Gastrocnemius medialis (tissue), 4 donors: ENCODE measurements at regions not wholly inside any gene's neighbourhood (a gene's known extent, or its start where the extent isn't known, plus 50 kb on each side); places are given as distances from the start of the nearest gene placed in this dataset.

ENCODE experiments used
- ATAC-seq, 2 donors: fragments of 150-250 bp; one replicate each; pipeline ENCODE4 v1.9.1; 2016
- DNase-seq, 2 donors: peaks; one replicate each; pipeline ENCODE4 v3.0.0-alpha.2; 2019
- H3K27ac ChIP-seq, 4 donors: fragments of 200-600 bp; sonication (generic); 1 replicate in 1 of 4; 2 replicates in 3 of 4; pipeline ENCODE4 v1.5.1; 2016 to 2018; ENCODE audit warnings: mild to moderate bottlenecking in 2 of 4, moderate library complexity in 1 of 4
- H3K27me3 ChIP-seq, 3 donors: fragments of 200-600 bp; sonication (generic) in 2 of 3; 1 replicate in 1 of 3; 2 replicates in 2 of 3; pipeline versions ENCODE4 v1.5.1 to v1.6.0; 2016 to 2019; ENCODE audit warnings: mild to moderate bottlenecking in 1 of 3, moderate library complexity in 1 of 3
- H3K36me3 ChIP-seq, 2 donors: fragments of 200-600 bp; sonication (generic) in 1 of 2; one replicate each; pipeline ENCODE4 v1.5.1; 2017 to 2018
- H3K4me1 ChIP-seq, 2 donors: fragments of 200-600 bp; sonication (generic) in 1 of 2; one replicate each; pipeline ENCODE4 v1.5.1; 2016 to 2017; ENCODE audit warnings: mild to moderate bottlenecking in 2 of 2
- H3K4me3 ChIP-seq, 4 donors: fragments of 200-600 bp; sonication (generic) in 3 of 4; 1 replicate in 1 of 4; 2 replicates in 3 of 4; pipeline ENCODE4 v1.5.1; 2016 to 2019; ENCODE audit warnings: mild to moderate bottlenecking in 2 of 4
- H3K9me3 ChIP-seq, 3 donors: fragments of 200-600 bp; sonication (generic) in 2 of 3; 1 replicate in 1 of 3; 2 replicates in 2 of 3; pipeline ENCODE4 v1.5.1; 2016 to 2019
- CTCF ChIP-seq, 5 experiments: fragments of 450-650 bp in 3 of 5; fragments of 200-600 bp in 2 of 5; sonication (generic) in 2 of 5; IDR thresholded peaks in 4 of 5; conservative IDR thresholded peaks in 1 of 5; 1 replicate in 4 of 5; 2 replicates in 1 of 5; pipeline ENCODE4 v1.5.1; 2016 to 2019; ENCODE audit warnings: antibody characterized with exemption in 5 of 5, mild to moderate bottlenecking in 3 of 5, moderate library complexity in 3 of 5
- POLR2A ChIP-seq, 2 donors: fragments of 450-650 bp; IDR thresholded peaks; one replicate each; pipeline ENCODE4 v1.6.1; 2017; ENCODE audit warnings: antibody characterized with exemption in 2 of 2, mild to moderate bottlenecking in 2 of 2, moderate library complexity in 2 of 2
- in situ Hi-C, 4 donors: fragments of 200-750 bp; cut with MboI; loops; one replicate each; pipeline versions ENCODE4 v1.15.0 to v1.8.0; 2017; ENCODE audit warnings: low sequenced_read_pairs in 4 of 4
- intact Hi-C: fragments of 100-400 bp; cut with DNase I; formaldehyde crosslinking; loops from one replicate; pipeline ENCODE4 v1.15.1; 2023; ENCODE audit warnings: low total_unique reads

GRCh38 chr6:168826726-168827585, 386.0 kb downstream of the SMOC2 start:
- DNase-seq: no peak
- ATAC-seq: no peak

GRCh38 chr6:168826078-168826390, 385.1 kb downstream of the SMOC2 start:
- TF ChIP-seq CTCF (IDR thresholded peaks at IDR 0.05 in 4 of 5, conservative IDR thresholded peaks at IDR 0.05 in 1 of 5) (no peak), POLR2A (IDR thresholded peaks at IDR 0.05) (no peak)
- H3K27me3 ChIP-seq: peaks cover 0 to 5% (median 0%) of the 10 kb centered on the region in 3 donors
- intact Hi-C loops: no loop called here
- H3K27ac ChIP-seq: no peak overlapping the region
- H3K4me3 ChIP-seq: no peak overlapping the region
- DNase-seq: no peak
- no peak for ATAC-seq
- in situ Hi-C loops: no loop called here
- no peaks in the 10 kb centered on the region for H3K36me3 ChIP-seq
- no peaks in the 10 kb centered on the region for H3K4me1 ChIP-seq
- no peaks in the 10 kb centered on the region for H3K9me3 ChIP-seq

More at GRCh38 chr6:168826726-168827585, 386.0 kb downstream of the SMOC2 start:
- in situ Hi-C loops: no loop called here
- Histone ChIP-seq H3K4me1 (no peaks in the 10 kb centered on the region), H3K36me3 (no peaks in the 10 kb centered on the region), H3K27ac (no peak overlapping the region), H3K4me3 (no peak overlapping the region), H3K9me3 (no peaks in the 10 kb centered on the region), H3K27me3 (peaks cover 0 to 5% (median 0%) of the 10 kb centered on the region in 3 donors)
- TF ChIP-seq POLR2A (IDR thresholded peaks at IDR 0.05): no peak
- TF ChIP-seq CTCF (IDR thresholded peaks at IDR 0.05 in 4 of 5, conservative IDR thresholded peaks at IDR 0.05 in 1 of 5): no peak
- intact Hi-C loops: no loop called here

- Histone ChIP-seq H3K27ac (no peak overlapping the region), H3K4me1 (no peaks in the 10 kb centered on the region), H3K4me3 (no peak overlapping the region), H3K9me3 (no peaks in the 10 kb centered on the region), H3K27me3 (peaks cover 0 to 5% (median 0%) of the 10 kb centered on the region in 3 donors), H3K36me3 (no peaks in the 10 kb centered on the region)
- intact Hi-C loops: no loop called here
- in situ Hi-C loops: no loop called here
- DNase-seq (no peak), ATAC-seq (no peak)
- TF ChIP-seq CTCF (IDR thresholded peaks at IDR 0.05 in 4 of 5, conservative IDR thresholded peaks at IDR 0.05 in 1 of 5): no peak
- no peak for TF ChIP-seq POLR2A (IDR thresholded peaks at IDR 0.05)
Observed at GRCh38 chr6:168825226-168826077, 384.5 kb downstream of the SMOC2 start.

GRCh38 chr6:168823397-168824212, 382.6 kb downstream of the SMOC2 start:
- intact Hi-C loops: no loop called here
- in situ Hi-C loops: no loop called here

More at GRCh38 chr6:168823397-168824212, 382.6 kb downstream of the SMOC2 start:
- ATAC-seq (no peak), DNase-seq (no peak)
- Histone ChIP-seq H3K27me3 (no peaks in the 10 kb centered on the region), H3K4me3 (no peak overlapping the region), H3K4me1 (no peaks in the 10 kb centered on the region), H3K27ac (no peak overlapping the region), H3K36me3 (no peaks in the 10 kb centered on the region), H3K9me3 (peaks cover 0 to 4% (median 0%) of the 10 kb centered on the region in 3 donors)
- TF ChIP-seq POLR2A (IDR thresholded peaks at IDR 0.05) (no peak), CTCF (IDR thresholded peaks at IDR 0.05 in 4 of 5, conservative IDR thresholded peaks at IDR 0.05 in 1 of 5) (no peak)
